Keratinocyte (primary cell): ENCODE measurements at regions not wholly inside any gene's neighbourhood (a gene's known extent, or its start where the extent isn't known, plus 50 kb on each side); places are given as distances from the start of the nearest gene placed in this dataset.

ENCODE experiments used
- CTCF ChIP-seq, 3 experiments: IDR thresholded peaks in 1 of 3; conservative IDR thresholded peaks in 1 of 3; optimal IDR thresholded peaks in 1 of 3; 2 replicates in 2 of 3; 3 replicates in 1 of 3; pipeline versions ENCODE3 to v1.5.1; 2011; ENCODE audit warnings: low read length in 3 of 3, mild to moderate bottlenecking in 3 of 3, moderate library complexity in 2 of 3, control low read depth in 1 of 3, inconsistent platforms in 1 of 3; ENCODE audit not compliant: insufficient read depth in 2 of 3; ENCODE audit errors: extremely low read depth in 1 of 3
- EZH2 ChIP-seq: IDR thresholded peaks from one replicate; pipeline ENCODE4 v1.6.1; 2012; ENCODE audit warnings: inconsistent platforms, mild to moderate bottlenecking, low read length, moderate library complexity

GRCh38 chr11:15333407-15333806 lies 218.7 kb downstream of the INSC start:
- TF ChIP-seq CTCF (optimal IDR thresholded peaks at IDR 0.05 in 1 of 3, IDR thresholded peaks at IDR 0.05 in 1 of 3, conservative IDR thresholded peaks at IDR 0.05 in 1 of 3; ENCODE audit: extremely low read depth in 1 of 3, insufficient read depth in 2 of 3, low read length in 3 of 3) (no peak), EZH2 (no peak)
